Lung microvascular endothelial cell (primary cell): ENCODE measurements at regions not wholly inside any gene's neighbourhood (a gene's known extent, or its start where the extent isn't known, plus 50 kb on each side); places are given as distances from the start of the nearest gene placed in this dataset.
"Not testable (repeated sequence)": the region's sequence is repeated elsewhere in the genome, so short reads cannot be mapped to it uniquely, and the experiment has no call there.

Source experiments
- DNase-seq, 2 donors: peaks; one replicate each; pipeline versions ENCODE4 v3.0.0 to v3.0.0-alpha.2; 2010; ENCODE audit warnings: low read depth in 2 of 2

DNA sequence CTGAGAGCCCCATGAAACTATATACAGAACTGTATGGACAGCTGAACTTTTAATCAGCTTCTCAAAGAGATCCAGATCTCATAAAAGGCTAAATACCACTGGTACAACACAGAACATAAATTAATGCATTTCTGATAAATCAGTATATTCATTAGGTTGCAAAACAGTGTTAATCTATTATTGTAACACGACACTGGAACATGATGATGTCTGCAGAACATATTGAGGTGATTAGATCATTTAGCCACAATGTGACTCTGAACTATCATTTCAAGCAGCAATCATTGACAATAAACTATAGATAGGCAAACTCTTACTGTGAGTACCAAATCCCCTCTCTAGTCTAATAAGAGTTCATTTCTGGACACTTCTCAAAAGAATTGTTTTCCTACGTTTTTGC, 50.3 kb downstream of the GASK1B start:
- DNase-seq = no peak

DNA sequence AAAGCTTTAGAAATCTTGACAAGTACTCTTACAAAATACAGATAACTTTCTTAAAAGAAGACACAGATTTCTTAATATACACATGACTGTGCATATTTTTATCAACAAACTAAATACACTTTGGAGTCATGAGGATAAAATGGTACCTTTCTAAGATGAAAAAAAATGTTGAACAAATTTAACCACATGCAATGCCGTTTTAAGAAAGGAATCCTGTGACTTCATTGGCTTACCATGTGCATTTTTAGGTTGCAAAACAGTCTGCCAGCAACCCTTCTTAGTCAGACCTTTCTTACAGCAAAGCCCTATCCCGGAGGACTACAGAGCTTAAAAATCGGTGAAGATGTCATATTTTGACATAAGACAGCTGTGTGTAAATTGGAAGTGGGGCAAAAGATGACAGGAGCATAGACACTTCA, 51.7 kb downstream of the GASK1B start:
- DNase-seq = no peak

DNA sequence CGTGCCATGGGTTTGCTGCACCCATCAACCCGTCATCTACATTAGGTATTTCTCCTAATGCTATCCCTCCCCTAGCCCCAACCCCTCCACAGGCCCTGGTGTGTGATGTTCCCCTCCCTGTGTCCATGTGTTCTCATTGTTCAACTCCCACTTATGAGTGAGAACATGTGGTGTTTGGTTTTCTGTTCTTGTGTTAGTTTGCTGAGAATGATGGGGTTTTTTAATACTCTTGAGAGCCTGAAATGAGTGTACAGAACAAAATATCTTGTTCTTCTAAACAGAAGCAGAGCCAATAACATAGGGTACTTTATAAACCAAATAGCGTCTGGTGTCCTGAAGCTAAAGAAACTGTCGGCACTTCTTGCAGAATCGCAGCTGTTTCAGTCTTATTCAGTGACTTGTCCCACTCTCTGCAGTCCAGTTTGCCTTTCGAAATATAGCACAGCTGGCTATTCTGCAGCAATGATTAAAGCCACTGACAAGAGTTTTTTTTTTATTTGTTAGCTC, 52.1 kb downstream of the GASK1B start:
- not testable (repeated sequence) for DNase-seq

DNA sequence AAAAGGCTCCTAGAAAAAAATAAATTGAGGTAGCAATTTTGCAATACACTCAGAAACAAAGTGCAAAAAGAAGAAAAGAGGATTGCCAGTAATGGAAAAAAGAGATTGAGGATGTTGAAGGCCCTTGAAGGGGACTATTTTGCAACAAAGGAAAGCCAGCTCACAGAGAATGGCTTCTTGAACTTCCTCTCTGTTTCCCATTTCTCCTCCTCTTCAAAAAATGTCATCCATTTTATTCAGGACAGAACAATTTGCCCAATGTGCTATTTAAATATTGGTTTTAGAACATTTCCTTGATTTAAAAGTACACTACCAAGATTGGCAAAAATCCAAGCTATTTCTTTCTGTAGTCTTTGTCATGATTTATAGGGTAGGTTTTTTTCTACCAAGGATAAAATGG, 60.2 kb downstream of the GASK1B start:
- DNase-seq = peak in 1 of 2 donors; percentile 59

DNA sequence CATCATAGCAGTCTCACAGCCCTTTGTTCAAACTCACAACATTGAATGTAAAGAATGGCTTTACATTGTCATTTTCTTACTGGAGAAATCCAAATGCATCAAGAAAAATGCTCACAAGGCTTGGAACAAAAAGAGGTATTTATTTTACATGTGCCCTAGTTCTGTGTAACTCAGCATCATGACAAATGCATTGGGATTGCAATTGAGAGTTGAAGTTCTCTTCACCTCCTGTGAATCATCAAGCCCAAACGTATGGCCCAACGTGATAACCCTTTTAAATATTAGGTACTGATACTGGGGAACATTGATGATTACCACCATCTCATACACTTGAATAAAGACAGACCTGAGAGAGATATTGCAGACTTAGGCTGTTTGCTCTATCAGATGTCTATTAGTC, 61.6 kb downstream of the GASK1B start:
- DNase-seq = no peak

DNA sequence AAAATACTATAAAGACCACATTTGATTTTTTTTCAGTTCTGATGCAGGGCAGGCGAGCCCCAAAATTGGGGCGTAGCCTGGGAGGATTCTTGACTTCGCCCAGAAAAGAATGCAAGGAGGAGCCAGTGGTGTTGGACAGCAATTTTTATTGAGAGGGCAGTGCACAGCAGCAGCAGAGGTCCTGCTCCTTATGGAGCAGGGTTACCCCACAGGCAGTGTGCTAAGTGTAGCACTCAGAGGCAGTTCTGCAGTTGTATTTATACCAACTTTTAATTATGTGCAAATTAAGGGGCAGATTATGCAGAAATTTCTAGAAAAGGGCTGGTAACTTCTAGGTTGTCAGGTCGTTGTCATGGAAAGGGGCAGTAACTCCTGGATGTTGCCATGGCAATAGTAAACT, 69.9 kb downstream of the GASK1B start:
- no peak for DNase-seq

DNA sequence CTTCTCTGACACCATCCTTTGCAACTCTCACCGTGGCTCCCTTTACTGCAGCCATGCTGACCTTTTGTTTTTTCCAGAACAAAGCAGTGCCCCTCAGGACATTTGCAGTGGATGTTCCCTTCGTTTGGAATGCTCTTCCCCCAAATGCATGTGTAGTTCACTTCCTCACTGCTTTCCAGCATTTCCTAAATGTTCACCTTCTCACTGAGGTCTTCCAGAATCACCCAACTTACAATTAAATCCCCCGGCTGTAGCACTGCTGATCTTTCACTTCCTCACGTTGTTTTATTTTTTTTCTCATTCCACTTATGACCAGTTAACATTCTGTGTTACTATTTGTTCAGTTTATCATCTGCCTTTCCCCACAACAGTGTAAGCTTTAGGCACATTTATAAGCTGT, 73.1 kb downstream of the GASK1B start:
- DNase-seq = peak in 1 of 2 donors; percentile 93

DNA sequence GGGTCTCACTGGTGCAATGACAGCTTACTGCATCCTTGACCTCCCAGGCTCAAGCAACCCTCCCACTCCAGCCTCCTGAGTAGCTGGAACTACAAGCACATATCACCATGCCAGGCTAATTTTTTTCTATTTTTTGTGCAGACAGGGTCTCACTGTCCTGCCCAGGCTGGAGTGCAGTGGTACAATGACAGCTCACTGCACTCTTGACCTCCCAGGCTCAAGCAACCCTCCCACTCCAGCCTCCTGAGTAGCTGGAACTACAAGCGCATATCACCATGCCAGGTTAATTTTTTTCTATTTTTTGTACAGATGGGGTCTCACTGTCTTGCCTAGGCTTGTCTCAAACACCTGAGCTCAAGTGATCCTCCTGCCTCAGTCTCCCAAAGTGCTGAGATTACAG, 74.0 kb downstream of the GASK1B start:
- no peak for DNase-seq

DNA sequence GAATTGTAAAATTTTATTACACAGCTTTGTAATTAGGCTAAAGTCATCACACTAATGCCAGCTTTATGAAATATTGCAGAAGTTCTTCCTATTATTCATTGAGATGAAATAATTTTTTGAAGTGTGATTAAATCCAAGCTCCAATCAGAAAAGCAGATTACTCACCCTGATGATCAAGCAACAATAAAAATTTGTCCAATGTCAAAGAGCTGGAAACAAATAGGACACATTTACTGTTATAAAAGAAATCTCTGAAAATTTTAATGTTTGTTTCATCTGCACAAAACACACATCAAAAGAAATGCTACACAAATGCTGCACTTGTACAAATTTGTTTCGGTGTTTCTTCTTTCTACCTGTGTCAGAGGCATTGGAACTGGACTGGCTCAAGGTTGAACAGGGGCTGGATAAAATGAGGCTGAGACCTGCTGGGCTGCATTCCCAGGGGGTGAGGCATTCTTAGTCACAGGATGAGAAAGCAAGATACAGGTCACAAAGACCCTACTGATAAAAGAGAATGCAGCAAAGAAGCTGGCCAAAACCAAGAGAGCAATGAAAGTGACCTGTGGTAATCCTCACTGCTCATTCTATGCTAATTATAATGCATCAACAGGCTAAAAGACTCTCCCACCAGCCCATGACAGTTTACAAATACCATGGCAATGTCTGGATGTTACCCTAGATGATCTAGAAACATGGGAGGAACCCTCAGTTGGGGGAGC, 78.3 kb downstream of the GASK1B start:
- no peak for DNase-seq

DNA sequence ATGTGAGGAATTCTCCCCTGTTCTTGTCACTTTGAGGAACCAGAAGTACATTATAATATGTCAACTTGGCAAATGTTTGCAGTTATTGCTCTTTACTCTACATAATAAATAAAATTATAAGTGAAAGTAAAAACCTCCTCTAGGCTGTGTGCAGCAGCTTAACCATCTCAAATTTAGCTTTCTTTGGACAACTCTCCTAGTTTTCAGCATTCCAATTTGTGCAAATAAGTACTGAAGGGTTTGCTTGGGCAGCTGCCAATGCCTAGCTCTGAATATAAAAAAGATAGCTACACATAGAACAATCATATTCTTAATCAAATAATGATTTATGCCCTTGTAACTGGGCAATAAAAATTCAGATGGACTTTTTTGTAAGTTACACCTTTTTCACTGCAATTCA, 82.5 kb downstream of the GASK1B start:
- peak in 1 of 2 donors; percentile 29 for DNase-seq

DNA sequence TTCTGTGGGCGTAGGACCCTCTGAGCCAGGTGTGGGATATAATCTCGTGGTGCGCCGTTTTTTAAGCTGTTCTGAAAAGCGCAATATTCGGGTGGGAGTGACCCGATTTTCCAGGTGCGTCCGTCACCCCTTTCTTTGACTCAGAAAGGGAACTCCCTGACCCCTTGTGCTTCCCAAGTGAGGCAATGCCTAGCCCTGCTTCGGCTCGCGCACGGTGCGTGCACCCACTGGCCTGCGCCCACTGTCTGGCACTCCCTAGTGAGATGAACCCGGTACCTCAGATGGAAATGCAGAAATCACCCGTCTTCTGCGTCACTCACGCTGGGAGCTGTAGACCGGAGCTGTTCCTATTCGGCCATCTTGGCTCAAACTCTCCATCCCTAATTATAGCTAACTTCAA, 82.9 kb downstream of the GASK1B start:
- DNase-seq = not testable (repeated sequence)

DNA sequence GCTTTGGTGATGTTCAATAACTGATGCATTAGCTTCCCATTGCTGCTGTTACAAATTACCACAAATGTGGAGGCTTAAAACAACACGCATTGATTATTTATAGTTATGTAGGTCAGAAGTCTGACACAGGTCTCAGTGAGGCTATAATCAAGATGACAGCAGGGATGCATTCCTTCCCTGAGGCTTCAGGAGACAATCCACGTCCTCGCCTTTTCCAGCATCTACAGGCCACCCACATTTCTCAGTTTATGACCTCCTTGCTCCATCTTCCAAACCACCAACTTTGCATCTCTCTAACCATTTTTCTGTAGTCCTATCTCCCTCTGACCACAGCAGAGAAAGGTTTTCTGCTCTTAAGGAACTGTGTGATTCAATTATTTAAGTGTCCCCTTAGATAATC, 92.5 kb downstream of the GASK1B start:
- DNase-seq = no peak

DNA sequence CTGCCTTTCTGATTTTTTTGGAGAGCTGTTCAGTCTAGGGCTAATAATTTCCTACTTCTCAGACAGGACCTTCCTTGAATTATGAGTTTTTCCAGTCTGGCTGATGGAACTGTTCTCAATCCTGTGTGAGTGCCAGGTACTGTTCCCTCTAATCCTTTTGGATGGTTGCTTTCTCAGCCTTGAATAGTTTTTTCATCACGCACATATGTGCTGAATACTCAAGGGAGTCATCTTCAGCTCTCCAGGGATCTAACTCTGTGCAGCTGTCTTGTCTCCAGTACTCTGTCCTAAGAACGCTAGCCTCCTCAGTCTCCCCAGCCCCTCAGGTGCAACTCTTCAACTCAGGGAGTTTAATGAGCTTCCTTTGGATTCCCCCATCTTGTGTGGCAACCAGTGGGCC, 93.2 kb downstream of the GASK1B start:
- DNase-seq = no peak

DNA sequence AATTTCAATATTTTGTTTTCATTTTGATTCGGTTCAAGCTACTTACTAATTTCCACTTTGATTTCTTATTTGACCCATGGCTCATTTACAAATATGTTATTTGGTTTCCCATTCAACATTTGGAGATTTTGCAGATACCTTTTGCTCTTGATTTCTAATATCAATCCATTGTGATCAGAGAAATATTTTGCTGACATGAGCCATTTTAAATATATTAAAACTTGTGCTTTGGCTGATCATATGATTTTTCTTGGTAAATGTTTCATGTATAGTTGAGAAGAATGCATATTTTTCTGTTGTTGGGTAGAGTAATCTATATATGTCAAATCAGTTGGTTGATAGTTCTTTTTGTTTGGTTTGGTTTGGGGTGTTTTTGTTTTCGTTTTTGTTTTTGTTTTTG, 95.0 kb downstream of the GASK1B start:
- no peak for DNase-seq

DNA sequence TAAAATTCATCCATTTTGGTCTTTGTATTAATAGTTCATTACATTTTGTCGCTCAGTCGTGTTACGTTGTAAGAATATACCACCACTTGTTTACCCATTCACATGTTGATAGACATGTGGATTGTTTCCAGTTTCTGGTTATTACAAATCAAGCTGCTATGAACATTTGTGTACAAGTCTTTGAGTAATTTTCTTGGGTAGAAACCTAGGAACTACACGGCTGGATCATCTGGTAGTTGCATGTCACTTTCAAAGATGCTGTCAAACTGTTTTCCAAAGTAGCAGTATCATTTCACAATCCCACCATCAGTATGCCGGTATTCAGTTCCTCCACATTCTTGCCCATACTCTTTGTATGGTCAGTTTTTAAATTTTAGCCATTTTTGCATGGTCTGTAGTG, 98.0 kb downstream of the GASK1B start:
- DNase-seq = no peak

DNA sequence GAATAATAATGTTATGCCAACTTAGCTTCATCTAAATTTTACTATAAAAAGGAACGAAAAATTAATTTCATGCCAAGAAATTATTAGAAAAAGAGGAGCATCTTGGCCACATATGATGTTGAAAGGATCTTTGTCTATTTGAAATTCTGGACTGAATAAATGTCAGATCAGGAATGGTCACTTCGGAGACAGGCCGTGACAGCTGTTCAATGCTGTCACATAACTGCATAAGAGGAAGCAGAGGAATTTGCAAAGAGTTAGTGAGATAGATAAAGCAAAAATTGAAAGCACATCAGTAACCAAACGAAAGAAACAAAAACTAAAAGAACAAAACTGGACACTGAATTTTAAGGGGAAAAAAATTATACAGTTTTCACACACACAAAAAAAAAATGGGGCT, 100.9 kb downstream of the GASK1B start:
- no peak for DNase-seq

DNA sequence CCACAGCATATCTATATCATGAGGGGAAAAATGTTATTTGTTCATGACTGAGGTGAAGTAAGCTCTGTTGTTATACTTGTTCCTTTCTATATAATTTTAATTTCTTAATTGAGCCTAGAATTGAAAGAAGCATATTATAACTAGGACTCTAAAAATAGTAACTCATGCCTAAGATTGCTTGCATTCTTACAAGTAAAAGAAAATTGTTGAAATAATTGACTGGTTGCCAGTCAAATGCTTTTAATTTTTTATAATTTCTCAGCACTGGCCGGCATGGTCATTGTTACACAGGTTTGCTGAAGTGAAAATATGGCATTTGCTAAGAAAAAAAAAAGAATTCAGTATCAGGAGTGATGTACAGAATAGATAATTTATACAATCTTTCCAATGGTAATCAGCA, 104.8 kb downstream of the GASK1B start:
- no peak for DNase-seq

DNA sequence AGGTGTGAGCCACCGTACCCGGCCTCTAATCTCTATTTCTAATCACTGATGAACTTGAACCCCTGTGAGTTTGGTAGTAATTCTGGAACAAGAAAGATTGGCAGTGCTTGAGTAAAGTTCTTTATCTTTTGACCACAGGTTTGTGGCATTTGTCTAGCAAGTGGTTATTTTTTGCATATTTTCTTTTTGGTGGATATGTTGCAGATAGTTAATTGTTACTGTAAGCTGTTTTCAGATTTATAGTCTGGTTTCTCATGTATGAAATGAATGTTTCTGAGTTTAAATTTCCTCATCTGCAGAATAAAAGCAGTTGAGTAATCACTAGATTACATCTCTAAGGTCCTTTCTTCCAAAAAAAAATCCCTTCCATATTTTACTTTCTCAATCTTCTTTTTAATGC, 105.2 kb downstream of the GASK1B start:
- DNase-seq = no peak

DNA sequence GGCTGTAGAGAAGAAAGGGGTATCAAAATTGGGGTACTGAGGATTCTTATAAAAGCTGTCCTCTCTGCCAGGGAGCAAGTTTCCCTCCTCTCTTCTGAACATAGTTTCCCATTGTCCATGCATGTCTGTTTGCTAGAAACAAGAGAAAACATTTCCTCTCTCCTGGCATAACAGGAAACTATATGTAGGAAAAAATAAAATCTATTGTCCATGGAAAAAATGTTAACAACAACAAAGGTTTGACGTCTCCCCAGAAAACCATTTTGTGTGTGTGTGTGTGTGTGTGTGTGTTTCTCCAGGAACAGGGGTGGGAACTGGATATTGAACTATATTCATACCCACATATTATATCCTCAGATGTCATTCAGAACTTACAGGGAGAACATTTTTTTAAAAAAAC, 107.2 kb downstream of the GASK1B start:
- peak; percentile 85 to 94 for DNase-seq

DNA sequence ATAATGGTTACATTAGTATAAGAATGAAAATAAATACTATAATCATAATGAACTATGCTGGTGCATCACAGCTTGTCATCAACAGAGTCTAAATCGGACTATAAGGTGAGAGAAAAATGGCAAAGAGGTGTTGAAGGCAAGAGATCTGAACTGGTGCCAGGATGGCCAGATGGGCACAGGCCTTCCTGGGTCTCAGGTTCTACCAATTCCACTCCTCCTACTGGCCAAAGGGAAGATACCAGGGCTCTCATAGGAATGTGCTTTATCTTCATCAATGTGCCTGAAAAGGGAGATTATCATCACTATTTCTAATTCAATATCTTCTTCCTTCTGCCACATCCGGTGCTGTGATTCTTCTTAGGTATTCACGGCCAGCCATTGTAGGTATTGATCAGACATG, 107.6 kb downstream of the GASK1B start:
- DNase-seq = peak in 1 of 2 donors; percentile 17

DNA sequence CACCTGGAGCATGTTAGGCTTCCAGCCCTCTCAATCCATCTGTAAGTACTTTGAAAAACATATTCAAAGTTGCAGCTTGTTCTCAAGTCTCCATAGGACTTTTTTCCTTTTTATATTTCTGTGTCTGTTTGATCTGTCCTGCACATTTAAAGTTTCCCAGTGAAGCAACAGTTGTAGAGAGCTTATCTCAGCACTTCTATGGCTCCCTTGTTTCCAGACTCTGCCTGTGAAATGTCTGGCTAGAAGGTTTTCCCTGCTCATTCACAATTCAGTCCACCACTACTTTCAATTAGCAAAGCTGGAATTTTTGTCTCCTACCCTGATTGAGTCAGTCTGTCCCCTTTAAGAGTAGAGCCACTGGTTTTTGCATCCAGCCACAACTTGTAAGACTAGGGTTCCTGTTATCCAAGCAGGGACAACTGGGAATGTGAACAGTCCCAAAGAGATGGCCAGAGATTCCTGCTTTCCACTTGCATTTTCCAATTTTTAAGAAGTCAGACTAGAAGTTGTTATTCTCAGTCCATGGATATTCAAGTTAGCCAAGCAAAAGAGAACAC, 116.1 kb downstream of the GASK1B start:
- no peak for DNase-seq

DNA sequence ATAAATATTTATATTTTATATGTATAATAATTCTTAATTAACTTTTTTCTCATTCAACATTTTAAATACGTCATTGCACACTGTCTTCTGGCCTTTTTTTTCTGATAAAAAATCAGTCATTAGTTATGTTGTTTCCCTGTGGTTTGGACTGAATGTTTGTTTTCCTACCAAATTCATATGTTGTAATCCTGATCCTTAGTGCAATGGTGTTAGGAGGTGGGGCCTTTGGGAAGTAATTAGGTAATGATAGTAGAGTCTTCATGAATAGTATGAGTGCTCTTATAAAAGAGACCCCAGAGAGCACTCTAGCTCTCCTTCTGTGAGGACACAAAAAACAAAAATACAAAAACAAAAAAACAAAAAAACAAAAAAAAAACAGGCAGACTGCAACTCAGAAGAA, 117.2 kb downstream of the GASK1B start:
- no peak for DNase-seq

DNA sequence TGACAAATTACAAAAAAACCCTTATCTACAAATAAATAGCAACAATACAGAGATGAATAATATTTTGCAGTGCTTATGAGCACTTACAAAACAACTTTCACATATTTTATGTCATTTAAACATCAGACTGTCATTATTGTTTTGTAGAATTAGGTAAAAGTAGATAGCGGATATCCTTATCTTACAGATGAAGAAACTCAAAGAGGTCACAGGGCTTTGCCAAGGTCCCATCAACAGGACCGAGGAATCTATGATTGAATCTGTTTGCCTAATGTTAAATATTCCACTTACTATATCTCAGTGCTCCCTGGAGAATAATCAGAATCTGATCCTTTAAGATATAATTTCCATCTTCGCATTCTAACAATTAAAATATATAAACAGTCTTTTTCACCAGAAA, 119.0 kb downstream of the GASK1B start:
- no peak for DNase-seq

DNA sequence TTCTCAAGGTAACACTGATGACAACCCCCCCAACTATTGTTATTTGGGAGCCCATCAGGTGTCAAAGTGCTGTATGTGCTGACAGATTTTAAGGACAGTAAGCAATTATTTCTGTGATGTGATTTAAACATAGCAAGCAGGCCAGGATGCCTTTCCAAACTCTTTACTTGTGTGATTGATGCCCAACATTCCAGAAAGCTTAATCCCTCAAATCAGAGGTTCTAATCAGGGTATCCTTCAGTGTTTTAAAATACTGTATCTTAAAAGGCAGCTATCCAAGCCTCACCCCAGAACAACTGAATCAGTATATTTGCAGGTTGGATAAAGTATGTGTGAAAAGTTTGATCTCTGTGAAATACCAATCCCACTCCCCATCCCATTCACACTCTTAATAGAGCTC, 119.7 kb downstream of the GASK1B start:
- no peak for DNase-seq
